22Rv1 (cell line): ENCODE measurements at regions not wholly inside any gene's neighbourhood (a gene's known extent, or its start where the extent isn't known, plus 50 kb on each side); places are given as distances from the start of the nearest gene placed in this dataset.
A peak's percentile ranks its signal among the peaks of the same experiment; 100 is the strongest.

Experiments
- H3K27ac ChIP-seq: fragments of 450-650 bp; 2 replicates; pipeline ENCODE4 v1.5.1; 2017
- ZFX ChIP-seq: fragments of 450-650 bp; IDR thresholded peaks from 2 replicates; pipeline ENCODE4 v1.6.1; 2017; ENCODE audit warnings: antibody characterized with exemption, borderline replicate concordance
- TF ChIP-seq, protein P1 (sequence below): fragments of 450-650 bp; IDR thresholded peaks from 2 replicates; pipeline ENCODE4 v1.5.1; 2017; ENCODE audit warnings: mild to moderate bottlenecking

GRCh38 chr4:20393486-20394100, 141.9 kb downstream of the SLIT2 start:
- H3K27ac ChIP-seq, result no peak overlapping the region
- TF ChIP-seq, protein P1, sequence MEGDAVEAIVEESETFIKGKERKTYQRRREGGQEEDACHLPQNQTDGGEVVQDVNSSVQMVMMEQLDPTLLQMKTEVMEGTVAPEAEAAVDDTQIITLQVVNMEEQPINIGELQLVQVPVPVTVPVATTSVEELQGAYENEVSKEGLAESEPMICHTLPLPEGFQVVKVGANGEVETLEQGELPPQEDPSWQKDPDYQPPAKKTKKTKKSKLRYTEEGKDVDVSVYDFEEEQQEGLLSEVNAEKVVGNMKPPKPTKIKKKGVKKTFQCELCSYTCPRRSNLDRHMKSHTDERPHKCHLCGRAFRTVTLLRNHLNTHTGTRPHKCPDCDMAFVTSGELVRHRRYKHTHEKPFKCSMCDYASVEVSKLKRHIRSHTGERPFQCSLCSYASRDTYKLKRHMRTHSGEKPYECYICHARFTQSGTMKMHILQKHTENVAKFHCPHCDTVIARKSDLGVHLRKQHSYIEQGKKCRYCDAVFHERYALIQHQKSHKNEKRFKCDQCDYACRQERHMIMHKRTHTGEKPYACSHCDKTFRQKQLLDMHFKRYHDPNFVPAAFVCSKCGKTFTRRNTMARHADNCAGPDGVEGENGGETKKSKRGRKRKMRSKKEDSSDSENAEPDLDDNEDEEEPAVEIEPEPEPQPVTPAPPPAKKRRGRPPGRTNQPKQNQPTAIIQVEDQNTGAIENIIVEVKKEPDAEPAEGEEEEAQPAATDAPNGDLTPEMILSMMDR, result no peak
- no peak for TF ChIP-seq ZFX

- H3K27ac ChIP-seq, result no peak overlapping the region
- no peak for TF ChIP-seq ZFX
- TF ChIP-seq, protein P1, result no peak
Measured at GRCh38 chr4:20394512-20394911, 142.8 kb downstream of the SLIT2 start.

DNA sequence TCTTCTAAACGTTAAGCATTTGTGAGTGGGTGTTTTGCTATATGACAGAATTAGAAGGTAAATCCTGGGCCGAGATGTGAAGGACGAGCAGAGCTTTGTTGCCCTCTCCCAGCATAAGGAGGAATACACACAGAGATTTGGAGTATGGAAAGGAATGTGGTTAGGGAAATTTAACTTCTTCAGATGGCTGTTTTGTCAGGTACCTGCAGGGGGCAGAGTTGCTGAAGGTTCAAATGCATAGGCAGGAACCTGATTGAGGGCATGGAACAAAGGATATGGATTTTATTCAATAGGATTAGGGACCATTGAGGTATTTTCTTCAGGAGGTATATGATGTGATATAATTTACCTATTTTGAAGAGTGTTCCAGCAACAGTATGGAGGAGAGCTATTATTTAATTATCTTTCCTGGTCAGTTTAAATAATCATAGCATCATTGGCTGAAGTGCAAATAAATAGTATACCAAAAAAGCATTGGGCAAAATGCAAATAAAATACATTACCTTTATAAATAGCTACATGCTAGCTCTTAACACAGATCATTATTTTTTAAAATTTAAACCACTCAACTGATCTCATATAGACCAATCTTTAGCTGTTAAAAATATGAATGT, 143.6 kb downstream of the SLIT2 start:
- TF ChIP-seq ZFX, result no peak
- TF ChIP-seq, protein P1, result peak; percentile 88
- no peak overlapping the region for H3K27ac ChIP-seq

GRCh38 chr4:20403290-20403689, 151.6 kb downstream of the SLIT2 start:
- TF ChIP-seq ZFX, result no peak
- TF ChIP-seq, protein P1, result no peak
- no peak overlapping the region for H3K27ac ChIP-seq

DNA sequence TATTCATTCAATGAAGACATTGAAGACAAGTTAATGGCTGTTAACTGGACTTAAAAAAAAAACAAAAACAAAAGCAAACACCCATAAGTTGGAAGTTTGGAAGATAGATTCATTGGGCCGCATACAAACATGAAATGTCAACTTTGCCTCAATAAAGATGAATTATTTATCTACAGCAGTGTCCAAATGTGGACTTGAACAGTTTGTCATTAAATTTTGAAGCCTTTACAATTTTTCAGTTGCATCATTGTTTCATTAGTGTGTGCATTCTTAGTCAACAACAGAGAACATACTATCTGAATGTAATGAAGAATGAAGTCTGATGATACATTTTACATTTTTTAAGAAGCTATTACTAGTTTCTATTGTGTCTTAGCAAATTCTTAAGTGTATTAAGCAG, 152.1 kb downstream of the SLIT2 start:
- TF ChIP-seq, protein P1, result no peak
- no peak for TF ChIP-seq ZFX
- no peak overlapping the region for H3K27ac ChIP-seq

GRCh38 chr4:20408611-20409010, 156.9 kb downstream of the SLIT2 start:
- TF ChIP-seq, protein P1, result no peak
- H3K27ac ChIP-seq, result no peak overlapping the region

DNA sequence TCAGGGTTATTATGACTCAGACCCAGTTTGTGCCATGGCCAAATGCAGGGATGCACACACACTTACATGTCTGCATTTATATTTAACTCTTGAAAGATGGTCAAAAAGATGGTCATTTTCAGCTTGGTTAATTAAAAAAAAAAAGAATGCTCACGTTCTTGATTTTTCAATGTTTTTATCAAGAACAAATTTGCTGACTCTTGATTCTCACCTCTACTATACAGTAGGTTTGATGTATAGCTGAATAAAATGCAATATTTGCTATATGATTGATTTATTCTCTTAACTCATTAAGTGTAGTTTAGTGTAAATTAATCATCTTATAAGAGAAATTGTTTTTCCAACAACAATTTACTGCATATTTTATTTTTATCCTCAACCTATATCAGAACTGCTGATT, 160.4 kb downstream of the SLIT2 start:
- TF ChIP-seq, protein P1, result no peak
- TF ChIP-seq ZFX, result no peak
- H3K27ac ChIP-seq, result no peak overlapping the region
